ENCODE measurements at regions not wholly inside any gene's neighbourhood (a gene's known extent, or its start where the extent isn't known, plus 50 kb on each side); places are given as distances from the start of the nearest gene placed in this dataset.

DNA sequence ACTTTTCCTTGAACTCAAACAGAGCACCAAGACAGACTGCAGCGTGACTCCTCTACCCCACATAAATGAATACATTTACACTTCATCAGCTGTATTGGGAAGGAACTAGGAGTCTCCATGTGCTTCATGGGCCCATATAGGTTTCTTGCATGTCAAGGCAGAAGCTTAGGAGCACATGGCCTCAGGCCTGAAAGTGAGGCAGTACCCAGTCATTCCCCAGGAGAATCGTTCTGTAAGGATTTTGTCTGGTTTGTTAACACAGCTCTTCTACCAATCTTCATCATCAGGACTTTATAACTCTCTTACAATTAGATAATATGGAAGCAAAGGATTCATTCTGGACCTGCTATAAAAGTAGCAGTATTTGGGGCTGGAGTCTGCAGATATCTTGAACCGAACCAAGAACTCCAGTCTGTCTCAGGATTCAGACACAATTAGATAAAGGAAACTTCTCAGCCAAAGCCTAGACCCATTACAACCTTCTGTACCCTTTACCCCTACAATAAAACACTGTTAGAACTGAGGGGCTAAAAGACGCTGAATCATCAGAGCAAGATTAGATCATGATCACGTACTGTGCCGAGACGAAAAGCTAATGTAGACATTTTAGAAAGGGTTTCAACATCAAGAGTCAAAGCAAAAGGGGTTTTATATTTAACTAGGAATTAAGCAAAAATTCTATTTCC is 385.5 kb upstream of the SLC30A5 start:
- TF ChIP-seq, protein P1, sequence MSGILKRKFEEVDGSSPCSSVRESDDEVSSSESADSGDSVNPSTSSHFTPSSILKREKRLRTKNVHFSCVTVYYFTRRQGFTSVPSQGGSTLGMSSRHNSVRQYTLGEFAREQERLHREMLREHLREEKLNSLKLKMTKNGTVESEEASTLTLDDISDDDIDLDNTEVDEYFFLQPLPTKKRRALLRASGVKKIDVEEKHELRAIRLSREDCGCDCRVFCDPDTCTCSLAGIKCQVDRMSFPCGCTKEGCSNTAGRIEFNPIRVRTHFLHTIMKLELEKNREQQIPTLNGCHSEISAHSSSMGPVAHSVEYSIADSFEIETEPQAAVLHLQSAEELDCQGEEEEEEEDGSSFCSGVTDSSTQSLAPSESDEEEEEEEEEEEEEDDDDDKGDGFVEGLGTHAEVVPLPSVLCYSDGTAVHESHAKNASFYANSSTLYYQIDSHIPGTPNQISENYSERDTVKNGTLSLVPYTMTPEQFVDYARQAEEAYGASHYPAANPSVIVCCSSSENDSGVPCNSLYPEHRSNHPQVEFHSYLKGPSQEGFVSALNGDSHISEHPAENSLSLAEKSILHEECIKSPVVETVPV (CRISPR knock-in tag; IDR thresholded peaks at IDR 0.05) = no peak
- TF ChIP-seq ZC3H10 (CRISPR knock-in tag; IDR thresholded peaks at IDR 0.05) = no peak
- TF ChIP-seq CSDC2 (CRISPR knock-in tag; IDR thresholded peaks at IDR 0.05) = no peak
- no peak for TF ChIP-seq ZNF565 (CRISPR knock-in tag; conservative IDR thresholded peaks at IDR 0.05; ENCODE audit: low read depth)
- TF ChIP-seq SNAI2 (CRISPR knock-in tag; IDR thresholded peaks at IDR 0.05) = no peak
- no peak for TF ChIP-seq ESRRG (CRISPR knock-in tag; IDR thresholded peaks at IDR 0.05)
- TF ChIP-seq ISL1 (CRISPR knock-in tag; IDR thresholded peaks at IDR 0.05) = no peak
- no peak for TF ChIP-seq TCF4 (CRISPR knock-in tag; IDR thresholded peaks at IDR 0.05; ENCODE audit: borderline replicate concordance)
- TF ChIP-seq ZFP30 (CRISPR knock-in tag; IDR thresholded peaks at IDR 0.05) = no peak

Measured in SK-N-SH treated with all-trans-retinoic acid at 6 μM for 48 hours (cell line).